Epidermal melanocyte (primary cell): ENCODE measurements at regions not wholly inside any gene's neighbourhood (a gene's known extent, or its start where the extent isn't known, plus 50 kb on each side); places are given as distances from the start of the nearest gene placed in this dataset.
"Not testable (repeated sequence)": the region's sequence is repeated elsewhere in the genome, so short reads cannot be mapped to it uniquely, and the experiment has no call there.

Source experiments
- DNase-seq: peaks from one replicate; pipeline ENCODE4 v3.0.0; 2011; ENCODE audit warnings: low spot score; ENCODE audit not compliant: insufficient read length

- DNase-seq: no peak
Observed at GRCh38 chr1:73306899-73307555, 890.9 kb downstream of the LRRIQ3 start.

GRCh38 chr1:73273886-73274285 is 924.1 kb downstream of the LRRIQ3 start:
- DNase-seq: no peak

GRCh38 chr1:73245196-73245595 is 952.8 kb downstream of the LRRIQ3 start:
- DNase-seq: not testable (repeated sequence)

GRCh38 chr1:73218995-73219546 is 936.7 kb upstream of the NEGR1 start:
- no peak for DNase-seq

DNA sequence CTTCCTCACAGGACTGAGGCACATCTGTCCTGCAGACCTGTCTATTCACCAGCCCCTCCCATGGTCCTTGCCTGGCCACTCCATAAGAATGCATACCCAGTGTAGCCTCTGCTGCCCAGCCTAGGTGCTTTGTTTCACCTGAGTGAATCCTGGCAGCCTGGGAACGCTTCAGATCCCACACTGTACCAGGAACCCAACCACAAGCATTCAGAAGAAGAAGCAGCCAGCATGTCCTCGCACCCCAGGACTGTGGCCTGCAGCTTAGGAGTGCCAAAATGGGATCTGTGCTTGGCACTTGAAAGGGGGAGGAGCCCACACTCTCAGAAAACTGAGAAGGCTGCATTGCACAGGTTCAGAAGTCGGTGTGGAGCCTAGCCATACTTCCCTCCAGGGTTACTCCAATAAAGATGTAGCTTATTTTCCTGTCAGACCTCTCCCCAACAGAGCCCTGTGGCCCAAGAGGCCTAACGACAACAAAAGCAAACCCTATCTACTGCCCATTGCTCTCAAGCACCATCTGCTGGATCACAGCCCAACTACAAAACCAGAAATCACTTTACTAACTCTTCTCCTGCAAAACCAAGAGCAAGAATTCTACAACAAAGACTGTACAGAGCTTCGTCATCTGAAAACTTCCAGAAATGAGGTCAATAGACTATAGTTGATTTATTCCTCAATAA is 923.1 kb upstream of the NEGR1 start:
- DNase-seq: no peak

DNA sequence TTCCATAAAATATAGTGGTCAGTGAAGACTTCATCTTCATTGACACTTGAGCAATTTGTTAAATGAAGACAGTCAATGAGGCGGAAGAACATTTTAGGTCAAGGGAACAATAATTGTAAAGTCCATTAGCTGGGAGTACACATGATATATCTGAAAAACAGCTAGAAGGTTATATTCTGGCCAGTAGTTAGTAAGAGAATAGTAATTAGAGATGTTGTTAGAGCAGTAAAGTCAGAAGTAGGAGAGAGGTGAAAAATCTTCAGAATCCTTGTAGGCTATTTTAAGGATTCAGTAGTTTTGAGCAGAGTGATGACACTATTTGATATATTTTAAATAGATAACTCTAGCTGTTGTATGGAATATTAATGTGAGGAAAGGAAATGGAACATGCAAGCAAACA is 915.6 kb upstream of the NEGR1 start:
- no peak for DNase-seq

- DNase-seq: no peak
Observed at GRCh38 chr1:73194965-73195364, 912.6 kb upstream of the NEGR1 start.

GRCh38 chr1:73183581-73183980 is 901.2 kb upstream of the NEGR1 start:
- DNase-seq: not testable (repeated sequence)

DNA sequence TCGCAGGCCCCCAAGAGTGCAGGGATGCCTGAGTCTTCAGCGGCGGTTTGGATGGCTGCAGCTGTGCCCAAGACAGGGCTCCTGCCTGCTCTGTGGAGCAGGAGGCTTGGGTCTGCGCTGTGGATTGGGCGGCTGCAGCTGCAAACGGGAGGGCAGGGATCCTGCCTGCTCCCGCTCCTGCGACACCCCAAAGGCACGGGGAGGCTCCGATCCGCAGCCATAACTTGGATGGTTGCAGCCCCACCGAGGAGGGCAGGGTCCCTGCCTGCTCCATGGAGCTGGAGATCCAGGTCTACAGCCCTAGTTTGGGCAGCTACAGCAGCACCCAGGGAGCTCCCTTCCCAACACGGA is 898.8 kb upstream of the NEGR1 start:
- no peak for DNase-seq

DNA sequence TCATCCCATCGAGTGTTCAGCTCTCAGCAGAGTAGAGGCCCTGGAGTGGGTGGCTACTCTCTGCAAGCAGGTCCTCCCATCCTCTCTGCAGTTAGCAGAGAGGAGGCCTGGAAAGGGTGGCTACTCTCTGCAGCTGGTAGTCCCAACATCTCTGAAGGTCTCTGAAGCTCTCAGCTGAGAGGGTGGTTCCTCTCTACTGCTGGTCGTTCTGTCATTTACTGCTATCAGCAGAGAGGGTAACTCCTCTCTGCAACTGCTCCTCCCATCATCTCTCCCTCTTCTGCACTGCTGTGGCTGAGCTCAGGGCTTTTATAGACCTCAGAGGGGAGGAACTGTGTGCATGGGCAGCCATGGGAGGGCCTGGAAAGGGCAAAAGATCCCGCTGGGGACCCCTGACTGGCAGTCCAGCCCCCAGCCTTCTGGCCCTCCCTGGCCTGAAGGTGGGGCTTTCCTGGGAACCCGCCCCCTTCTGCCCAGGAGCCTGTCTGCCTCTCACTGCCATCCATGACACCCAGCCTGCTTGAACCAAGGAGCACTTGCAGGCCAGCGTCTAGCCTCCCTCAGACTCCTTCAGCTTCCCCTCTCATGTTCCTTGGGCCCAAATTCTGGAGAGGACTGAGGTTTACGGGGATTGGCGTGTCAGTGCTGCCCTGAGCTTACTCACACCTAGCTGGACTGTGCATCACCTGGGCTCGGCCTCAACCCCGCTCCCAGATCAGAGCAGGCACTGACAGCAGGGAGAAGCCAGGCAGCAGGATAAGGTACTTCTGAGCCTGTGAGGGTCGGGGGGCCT is 898.3 kb upstream of the NEGR1 start:
- DNase-seq: no peak

DNA sequence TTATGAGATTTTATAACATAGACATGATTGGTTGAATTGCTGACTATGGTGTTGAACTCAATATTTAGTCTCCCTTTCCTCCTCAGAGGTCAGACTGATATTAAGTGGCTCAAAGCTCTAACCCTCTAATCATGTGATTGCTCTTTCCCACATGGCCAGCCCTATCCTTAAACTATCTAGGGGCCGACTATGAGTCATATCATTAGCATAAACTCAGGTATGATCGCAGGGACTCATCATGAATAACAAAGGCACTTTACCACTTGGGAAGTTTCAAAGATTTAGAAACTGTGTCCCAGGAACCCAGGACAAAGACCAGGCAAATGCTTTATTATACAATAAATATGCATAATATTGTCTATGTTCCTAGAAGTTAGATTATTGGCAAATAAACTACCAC is 894.6 kb upstream of the NEGR1 start:
- DNase-seq: no peak

- DNase-seq: no peak
Observed at GRCh38 chr1:73167009-73167657, 884.8 kb upstream of the NEGR1 start.

DNA sequence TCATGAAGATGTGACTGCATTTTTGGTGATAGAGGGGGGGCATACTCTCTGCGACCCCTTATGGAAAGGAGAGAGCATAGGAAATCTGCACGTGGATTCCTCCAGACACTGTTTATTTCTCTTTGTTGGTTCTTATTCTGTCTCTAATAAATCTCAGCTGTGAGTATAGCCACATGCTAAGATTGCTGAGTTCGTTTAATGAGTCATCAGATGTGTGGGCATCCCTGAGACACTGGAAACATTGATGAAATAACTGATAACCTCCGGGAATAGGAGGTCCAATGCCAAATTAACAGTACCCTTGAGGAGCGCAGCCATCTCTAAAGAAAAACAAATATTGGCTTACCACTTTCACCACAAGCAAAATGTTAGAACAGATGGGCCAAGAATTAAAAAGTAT is 880.2 kb upstream of the NEGR1 start:
- DNase-seq: no peak

GRCh38 chr1:73161418-73161817 is 879.1 kb upstream of the NEGR1 start:
- DNase-seq: no peak

- no peak for DNase-seq
Observed at GRCh38 chr1:73160759-73161158, 878.4 kb upstream of the NEGR1 start.

- DNase-seq: no peak
Observed at GRCh38 chr1:73144311-73144710, 862.0 kb upstream of the NEGR1 start.

DNA sequence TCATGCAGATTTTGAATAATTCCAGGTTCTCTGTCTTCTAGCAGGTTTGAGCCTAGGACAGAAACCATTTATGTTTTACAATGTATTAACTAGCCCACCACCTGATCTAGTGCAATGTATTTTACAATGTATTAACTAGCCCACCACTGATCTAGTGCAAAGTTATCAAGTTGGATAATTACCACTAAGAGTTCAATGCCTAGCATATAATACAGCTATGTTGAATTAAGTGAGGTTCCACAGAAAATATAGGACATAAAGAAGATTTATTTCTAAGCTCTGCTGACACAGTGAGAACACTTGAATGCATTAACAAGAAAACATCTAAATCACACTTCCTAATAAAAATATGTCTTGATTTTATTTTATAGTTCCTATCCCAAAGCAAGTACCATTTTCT is 854.6 kb upstream of the NEGR1 start:
- DNase-seq: no peak

- DNase-seq: no peak
Observed at GRCh38 chr1:73106931-73107330, 824.6 kb upstream of the NEGR1 start.

- DNase-seq: no peak
Observed at GRCh38 chr1:73105755-73106154, 823.4 kb upstream of the NEGR1 start.

GRCh38 chr1:73104749-73105148 is 822.4 kb upstream of the NEGR1 start:
- no peak for DNase-seq

GRCh38 chr1:73100216-73100615 is 817.9 kb upstream of the NEGR1 start:
- DNase-seq: no peak

- no peak for DNase-seq
Observed at GRCh38 chr1:73097917-73098316, 815.6 kb upstream of the NEGR1 start.
